ENCODE measurements at regions not wholly inside any gene's neighbourhood (a gene's known extent, or its start where the extent isn't known, plus 50 kb on each side); places are given as distances from the start of the nearest gene placed in this dataset.
A peak's percentile ranks its signal among the peaks of the same experiment; 100 is the strongest.

DNA sequence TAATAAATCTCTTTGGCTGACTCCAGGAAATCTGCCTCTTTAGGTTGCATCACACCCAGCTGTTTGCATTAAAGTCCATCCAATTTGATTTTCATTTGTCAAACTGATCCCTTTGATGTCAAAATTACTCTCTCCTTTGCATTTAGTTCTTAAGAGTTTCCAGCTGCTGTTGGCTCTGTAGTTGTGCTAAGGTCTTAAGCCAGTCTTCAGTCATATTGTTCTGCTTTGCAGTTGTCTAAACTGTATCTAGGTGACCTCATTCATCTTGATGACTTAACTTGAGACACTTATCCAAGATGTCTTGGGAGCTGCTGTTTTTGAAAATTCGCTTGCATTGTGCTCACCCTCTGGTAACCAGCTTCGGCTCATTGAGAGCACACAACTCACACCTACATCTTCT, 386.9 kb upstream of the TLE4 start:
- no peaks in the 10 kb centered on the region for H3K4me1 ChIP-seq (ENCODE audit: control insufficient read depth, insufficient read depth, low read length)
- no peaks in the 10 kb centered on the region for H3K36me3 ChIP-seq (ENCODE audit: control insufficient read depth, insufficient read depth, low read length)
- peak; percentile 63 for DNase-seq
- no peak overlapping the region for H3K4me3 ChIP-seq (ENCODE audit: low read length)
- 20% methylated on average over 1 of the region's 2 CpGs for WGBS (ENCODE audit: insufficient coverage)
- H3K27ac ChIP-seq (ENCODE audit: low read length), result no peak overlapping the region
- no peaks in the 10 kb centered on the region for H3K9me3 ChIP-seq (replicated peaks; ENCODE audit: control insufficient read depth, low read depth, low read length)
- H3K27me3 ChIP-seq (ENCODE audit: control insufficient read depth, insufficient read depth, low read length), result no peaks in the 10 kb centered on the region

GRCh38 chr9:79185866-79186265, 385.9 kb upstream of the TLE4 start:
- DNase-seq, result no peak

DNA sequence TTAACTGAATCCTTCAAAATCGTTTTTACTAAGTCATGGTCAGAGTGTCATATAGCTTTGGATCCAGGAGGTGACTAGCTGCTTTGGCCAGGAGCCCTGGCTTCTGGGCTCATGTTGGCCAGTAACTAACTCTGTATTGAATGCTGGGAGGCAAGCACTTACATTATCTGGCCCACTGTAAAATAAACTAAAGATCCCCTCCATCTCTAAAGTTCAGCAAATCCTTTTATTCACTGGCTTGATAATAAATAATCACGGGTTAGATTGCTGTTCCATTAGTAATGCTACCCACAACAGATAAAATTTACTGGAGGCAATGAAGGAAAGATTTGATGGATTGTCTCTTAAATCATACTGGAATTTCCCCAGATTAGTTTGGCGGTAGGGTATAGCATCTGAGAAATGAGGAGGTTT, 382.2 kb upstream of the TLE4 start:
- Histone ChIP-seq H3K4me1 (ENCODE audit: control insufficient read depth, insufficient read depth, low read length) (no peaks in the 10 kb centered on the region), H3K9me3 (replicated peaks; ENCODE audit: control insufficient read depth, low read depth, low read length) (no peaks in the 10 kb centered on the region), H3K27ac (ENCODE audit: low read length) (no peak overlapping the region), H3K36me3 (ENCODE audit: control insufficient read depth, insufficient read depth, low read length) (no peaks in the 10 kb centered on the region), H3K4me3 (ENCODE audit: low read length) (no peak overlapping the region), H3K27me3 (ENCODE audit: control insufficient read depth, insufficient read depth, low read length) (no peaks in the 10 kb centered on the region)
- DNase-seq, result peak; percentile 31
- 0% methylated on average over 1 of the region's 3 CpGs for WGBS (ENCODE audit: insufficient coverage)

More at GRCh38 chr9:79185866-79186265, 385.9 kb upstream of the TLE4 start:
- H3K27me3 ChIP-seq (ENCODE audit: control insufficient read depth, insufficient read depth, low read length), result no peaks in the 10 kb centered on the region
- H3K27ac ChIP-seq (ENCODE audit: low read length), result no peak overlapping the region
- no peaks in the 10 kb centered on the region for H3K9me3 ChIP-seq (replicated peaks; ENCODE audit: control insufficient read depth, low read depth, low read length)
- no peaks in the 10 kb centered on the region for H3K36me3 ChIP-seq (ENCODE audit: control insufficient read depth, insufficient read depth, low read length)
- no peaks in the 10 kb centered on the region for H3K4me1 ChIP-seq (ENCODE audit: control insufficient read depth, insufficient read depth, low read length)
- no peak overlapping the region for H3K4me3 ChIP-seq (ENCODE audit: low read length)

- Histone ChIP-seq H3K36me3 (ENCODE audit: control insufficient read depth, insufficient read depth, low read length) (no peaks in the 10 kb centered on the region), H3K27ac (ENCODE audit: low read length) (no peak overlapping the region), H3K9me3 (replicated peaks; ENCODE audit: control insufficient read depth, low read depth, low read length) (no peaks in the 10 kb centered on the region), H3K27me3 (ENCODE audit: control insufficient read depth, insufficient read depth, low read length) (no peaks in the 10 kb centered on the region), H3K4me3 (ENCODE audit: low read length) (no peak overlapping the region), H3K4me1 (ENCODE audit: control insufficient read depth, insufficient read depth, low read length) (peaks cover 3% of the 10 kb centered on the region)
- DNase-seq, result peak; percentile 74
- WGBS (ENCODE audit: insufficient coverage), result 80% methylated on average over 1 of the region's 3 CpGs
Measured at GRCh38 chr9:79193001-79193400, 378.8 kb upstream of the TLE4 start.

- WGBS (ENCODE audit: insufficient coverage), result 94% methylated on average over 28 of the region's 36 CpGs
- H3K4me3 ChIP-seq (ENCODE audit: low read length), result no peak overlapping the region
- no peaks in the 10 kb centered on the region for H3K36me3 ChIP-seq (ENCODE audit: control insufficient read depth, insufficient read depth, low read length)
- DNase-seq, result no peak
- no peaks in the 10 kb centered on the region for H3K9me3 ChIP-seq (replicated peaks; ENCODE audit: control insufficient read depth, low read depth, low read length)
- H3K27ac ChIP-seq (ENCODE audit: low read length), result no peak overlapping the region
- H3K4me1 ChIP-seq (ENCODE audit: control insufficient read depth, insufficient read depth, low read length), result peaks cover 3% of the 10 kb centered on the region
- H3K27me3 ChIP-seq (ENCODE audit: control insufficient read depth, insufficient read depth, low read length), result no peaks in the 10 kb centered on the region
Measured at GRCh38 chr9:79193501-79194223, 378.1 kb upstream of the TLE4 start.

GRCh38 chr9:79195879-79196278, 375.9 kb upstream of the TLE4 start:
- peak overlapping the region; percentile 25 for H3K27ac ChIP-seq (ENCODE audit: low read length)

DNA sequence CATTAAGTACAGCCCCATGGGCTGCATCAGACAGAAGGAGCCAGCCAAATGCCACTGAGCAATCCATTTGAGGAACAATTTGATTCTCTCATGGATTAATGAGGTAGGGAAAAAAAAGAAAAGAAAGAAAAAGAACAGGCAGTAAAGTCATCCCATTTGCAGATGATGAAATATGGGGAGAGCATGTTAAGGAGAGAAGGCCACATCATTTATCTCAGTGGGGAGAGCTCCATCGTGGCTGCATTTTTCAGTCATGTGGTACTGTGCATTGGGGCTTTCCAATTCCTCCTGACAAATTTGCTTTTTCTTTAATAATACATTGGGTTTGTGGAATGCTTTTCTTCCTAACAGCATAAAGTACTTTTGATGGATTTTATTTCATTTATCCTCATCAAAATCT, 375.2 kb upstream of the TLE4 start:
- Histone ChIP-seq H3K9me3 (replicated peaks; ENCODE audit: control insufficient read depth, low read depth, low read length) (no peaks in the 10 kb centered on the region), H3K27ac (ENCODE audit: low read length) (peak overlapping the region; percentile 25), H3K4me3 (ENCODE audit: low read length) (no peak overlapping the region), H3K27me3 (ENCODE audit: control insufficient read depth, insufficient read depth, low read length) (no peaks in the 10 kb centered on the region), H3K36me3 (ENCODE audit: control insufficient read depth, insufficient read depth, low read length) (no peaks in the 10 kb centered on the region), H3K4me1 (ENCODE audit: control insufficient read depth, insufficient read depth, low read length) (peaks cover 3% of the 10 kb centered on the region)
- peak; percentile 38 for DNase-seq
- WGBS (ENCODE audit: insufficient coverage), result no CpG with 5 or more reads among the region's 1 CpG

More at GRCh38 chr9:79195879-79196278, 375.9 kb upstream of the TLE4 start:
- H3K9me3 ChIP-seq (replicated peaks; ENCODE audit: control insufficient read depth, low read depth, low read length), result no peaks in the 10 kb centered on the region
- H3K4me3 ChIP-seq (ENCODE audit: low read length), result no peak overlapping the region
- H3K27me3 ChIP-seq (ENCODE audit: control insufficient read depth, insufficient read depth, low read length), result no peaks in the 10 kb centered on the region
- peaks cover 3% of the 10 kb centered on the region for H3K4me1 ChIP-seq (ENCODE audit: control insufficient read depth, insufficient read depth, low read length)
- no peaks in the 10 kb centered on the region for H3K36me3 ChIP-seq (ENCODE audit: control insufficient read depth, insufficient read depth, low read length)
- DNase-seq, result peak; percentile 94

GRCh38 chr9:79200336-79200735, 371.4 kb upstream of the TLE4 start:
- Histone ChIP-seq H3K4me1 (ENCODE audit: control insufficient read depth, insufficient read depth, low read length) (peaks cover 3% of the 10 kb centered on the region), H3K9me3 (replicated peaks; ENCODE audit: control insufficient read depth, low read depth, low read length) (no peaks in the 10 kb centered on the region), H3K36me3 (ENCODE audit: control insufficient read depth, insufficient read depth, low read length) (no peaks in the 10 kb centered on the region), H3K4me3 (ENCODE audit: low read length) (no peak overlapping the region), H3K27me3 (ENCODE audit: control insufficient read depth, insufficient read depth, low read length) (no peaks in the 10 kb centered on the region), H3K27ac (ENCODE audit: low read length) (no peak overlapping the region)
- WGBS (ENCODE audit: insufficient coverage), result 0% methylated on average over 1 of the region's 1 CpG
- no peak for DNase-seq

DNA sequence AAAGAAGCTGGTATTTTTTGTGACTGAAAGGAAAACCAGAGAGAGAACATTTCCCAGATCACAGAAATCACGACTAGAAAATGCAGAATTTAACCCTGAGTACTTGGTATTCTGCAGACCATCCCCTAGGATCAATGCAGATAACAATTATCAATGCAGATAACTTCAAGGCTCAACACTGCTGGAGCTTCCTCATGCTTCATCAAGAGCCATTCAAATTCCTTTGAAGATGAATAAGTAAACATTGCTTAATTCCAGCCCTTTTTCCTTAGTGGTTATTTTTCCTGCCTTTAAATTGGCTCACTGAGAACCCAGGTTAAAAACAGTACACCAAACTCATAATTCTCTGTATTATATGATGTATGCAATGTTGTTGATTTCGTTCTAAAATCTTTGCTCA, 370.1 kb upstream of the TLE4 start:
- Histone ChIP-seq H3K9me3 (replicated peaks; ENCODE audit: control insufficient read depth, low read depth, low read length) (no peaks in the 10 kb centered on the region), H3K27ac (ENCODE audit: low read length) (no peak overlapping the region), H3K27me3 (ENCODE audit: control insufficient read depth, insufficient read depth, low read length) (no peaks in the 10 kb centered on the region), H3K4me3 (ENCODE audit: low read length) (no peak overlapping the region), H3K36me3 (ENCODE audit: control insufficient read depth, insufficient read depth, low read length) (no peaks in the 10 kb centered on the region), H3K4me1 (ENCODE audit: control insufficient read depth, insufficient read depth, low read length) (peaks cover under 1% of the 10 kb centered on the region)
- WGBS (ENCODE audit: insufficient coverage), result no CpG with 5 or more reads among the region's 2 CpGs
- DNase-seq, result no peak

DNA sequence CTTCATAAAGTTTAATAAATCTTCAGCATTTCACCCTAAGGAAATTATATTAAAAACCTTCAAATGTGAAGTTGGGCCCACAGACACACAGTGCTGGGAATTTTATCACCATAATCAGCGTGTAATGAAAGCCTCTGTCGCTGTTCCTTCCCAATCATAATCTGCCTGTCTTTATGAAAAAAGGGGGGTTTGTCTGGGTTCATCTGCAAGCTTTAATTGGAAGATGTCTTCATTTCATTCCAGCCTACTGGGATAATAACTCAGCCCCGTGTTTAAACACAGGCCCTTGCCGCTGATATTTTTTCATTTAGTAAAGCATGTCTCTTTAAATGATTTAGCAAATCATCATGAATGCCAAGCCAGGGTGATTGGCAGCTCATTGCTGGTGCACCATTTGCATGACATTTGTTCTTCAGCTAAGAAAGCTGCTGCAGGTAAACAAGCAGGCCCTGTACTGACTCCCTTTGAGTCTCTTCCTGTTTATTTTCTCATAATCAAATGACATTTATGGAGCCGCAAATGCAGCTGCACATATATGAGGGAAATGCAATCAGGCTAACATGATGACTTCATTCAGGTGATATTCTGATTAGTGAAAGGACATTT, 362.9 kb upstream of the TLE4 start:
- 40% methylated on average over 2 of the region's 5 CpGs for WGBS (ENCODE audit: insufficient coverage)
- no peak for DNase-seq

More for the DNA sequence above, 362.9 kb upstream of the TLE4 start:
- H3K4me1 ChIP-seq (ENCODE audit: control insufficient read depth, insufficient read depth, low read length), result no peaks in the 10 kb centered on the region
- H3K27ac ChIP-seq (ENCODE audit: low read length), result no peak overlapping the region
- no peak overlapping the region for H3K4me3 ChIP-seq (ENCODE audit: low read length)
- no peaks in the 10 kb centered on the region for H3K9me3 ChIP-seq (replicated peaks; ENCODE audit: control insufficient read depth, low read depth, low read length)
- H3K36me3 ChIP-seq (ENCODE audit: control insufficient read depth, insufficient read depth, low read length), result no peaks in the 10 kb centered on the region
- no peaks in the 10 kb centered on the region for H3K27me3 ChIP-seq (ENCODE audit: control insufficient read depth, insufficient read depth, low read length)

Data from muscle of leg (tissue), 3 donors.